A549 (cell line): ENCODE measurements at regions not wholly inside any gene's neighbourhood (a gene's known extent, or its start where the extent isn't known, plus 50 kb on each side); places are given as distances from the start of the nearest gene placed in this dataset.

ENCODE experiments used
- RAD21 ChIP-seq, 2 experiments: fragments of >200 bp in 1 of 2; sonication (Bioruptor Twin) in 1 of 2; formaldehyde crosslinking in 1 of 2; IDR thresholded peaks in 1 of 2; conservative IDR thresholded peaks in 1 of 2; 2 replicates in 1 of 2; 3 replicates in 1 of 2; pipeline ENCODE4 v1.6.1; 2012 to 2018; ENCODE audit warnings: inconsistent platforms in 1 of 2
- TF ChIP-seq, protein P1 (sequence below): fragments of 200-600 bp; sonication (generic); IDR thresholded peaks from 2 replicates; pipeline ENCODE4 v1.6.1; 2016; ENCODE audit warnings: antibody characterized with exemption, mild to moderate bottlenecking, moderate library complexity

DNA sequence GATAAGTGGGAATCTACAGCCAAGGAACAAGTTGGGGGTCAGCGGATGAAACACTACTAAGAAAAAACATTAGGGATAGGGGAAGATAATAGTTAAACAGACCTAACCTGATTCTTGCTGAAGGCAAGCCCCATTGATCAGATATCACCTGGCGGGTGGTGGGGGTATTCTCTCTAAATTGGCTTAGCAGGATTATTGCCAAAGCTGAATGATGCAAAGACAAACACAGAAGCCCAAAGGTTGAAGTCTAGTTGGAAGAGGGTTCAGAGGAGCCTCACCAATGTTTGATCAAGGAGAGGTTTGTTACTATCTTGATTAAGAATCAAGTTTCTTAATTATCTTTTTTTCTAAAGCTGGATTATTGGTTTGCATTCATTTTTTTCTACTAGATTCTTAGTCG is 371.9 kb upstream of the CNTN4 start:
- TF ChIP-seq, protein P1, sequence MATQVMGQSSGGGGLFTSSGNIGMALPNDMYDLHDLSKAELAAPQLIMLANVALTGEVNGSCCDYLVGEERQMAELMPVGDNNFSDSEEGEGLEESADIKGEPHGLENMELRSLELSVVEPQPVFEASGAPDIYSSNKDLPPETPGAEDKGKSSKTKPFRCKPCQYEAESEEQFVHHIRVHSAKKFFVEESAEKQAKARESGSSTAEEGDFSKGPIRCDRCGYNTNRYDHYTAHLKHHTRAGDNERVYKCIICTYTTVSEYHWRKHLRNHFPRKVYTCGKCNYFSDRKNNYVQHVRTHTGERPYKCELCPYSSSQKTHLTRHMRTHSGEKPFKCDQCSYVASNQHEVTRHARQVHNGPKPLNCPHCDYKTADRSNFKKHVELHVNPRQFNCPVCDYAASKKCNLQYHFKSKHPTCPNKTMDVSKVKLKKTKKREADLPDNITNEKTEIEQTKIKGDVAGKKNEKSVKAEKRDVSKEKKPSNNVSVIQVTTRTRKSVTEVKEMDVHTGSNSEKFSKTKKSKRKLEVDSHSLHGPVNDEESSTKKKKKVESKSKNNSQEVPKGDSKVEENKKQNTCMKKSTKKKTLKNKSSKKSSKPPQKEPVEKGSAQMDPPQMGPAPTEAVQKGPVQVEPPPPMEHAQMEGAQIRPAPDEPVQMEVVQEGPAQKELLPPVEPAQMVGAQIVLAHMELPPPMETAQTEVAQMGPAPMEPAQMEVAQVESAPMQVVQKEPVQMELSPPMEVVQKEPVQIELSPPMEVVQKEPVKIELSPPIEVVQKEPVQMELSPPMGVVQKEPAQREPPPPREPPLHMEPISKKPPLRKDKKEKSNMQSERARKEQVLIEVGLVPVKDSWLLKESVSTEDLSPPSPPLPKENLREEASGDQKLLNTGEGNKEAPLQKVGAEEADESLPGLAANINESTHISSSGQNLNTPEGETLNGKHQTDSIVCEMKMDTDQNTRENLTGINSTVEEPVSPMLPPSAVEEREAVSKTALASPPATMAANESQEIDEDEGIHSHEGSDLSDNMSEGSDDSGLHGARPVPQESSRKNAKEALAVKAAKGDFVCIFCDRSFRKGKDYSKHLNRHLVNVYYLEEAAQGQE: no peak
- no peak for TF ChIP-seq RAD21 (conservative IDR thresholded peaks at IDR 0.05 in 1 of 2, IDR thresholded peaks at IDR 0.05 in 1 of 2)
